B cell (primary cell): ENCODE measurements at regions not wholly inside any gene's neighbourhood (a gene's known extent, or its start where the extent isn't known, plus 50 kb on each side); places are given as distances from the start of the nearest gene placed in this dataset.

Source experiments
- ATAC-seq: fragments of 200-7000 bp; cut with Tn5 transposase; one replicate; pipeline ENCODE4 v1.10.0; 2021; ENCODE audit warnings: low read depth, mild to moderate bottlenecking, moderate number of reproducible peaks, moderate library complexity
- CTCF ChIA-PET: fragments of 350-600 bp; sonication (Branson Sonifier 250); formaldehyde crosslinking; loops from one replicate; lab custom pipeline; 2021; ENCODE audit warnings: antibody characterized with exemption, inconsistent platforms; lab: Charles Lee
- POLR2A ChIA-PET: fragments of 350-600 bp; sonication (Branson Sonifier 250); formaldehyde crosslinking; loops from one replicate; lab custom pipeline; 2021; ENCODE audit warnings: antibody characterized with exemption; lab: Charles Lee
- DNase-seq: peaks from one replicate; pipeline ENCODE4 v3.0.0; 2013
- H2AFZ ChIP-seq: 2 replicates; pipeline ENCODE4 v1.6.1; 2012; ENCODE audit warnings: mild to moderate bottlenecking, low read depth, low read length; ENCODE audit not compliant: insufficient read depth, poor library complexity, severe bottlenecking
- H3K27ac ChIP-seq, 2 donors: 1 replicate in 1 of 2; 2 replicates in 1 of 2; pipeline ENCODE4 v1.5.1; 2012 to 2013; ENCODE audit warnings: low read length in 2 of 2, mild to moderate bottlenecking in 2 of 2, moderate library complexity in 1 of 2
- H3K27me3 ChIP-seq, 4 experiments: fragments of 200-600 bp in 1 of 4; sonication (generic) in 1 of 4; replicated peaks in 1 of 4; 1 replicate in 2 of 4; 2 replicates in 2 of 4; pipeline versions ENCODE4 v1.6.1 to v1.7.0; 2013 to 2016; ENCODE audit warnings: low read length in 3 of 4, mild to moderate bottlenecking in 2 of 4, mixed read lengths in 1 of 4, moderate library complexity in 1 of 4; ENCODE audit not compliant: insufficient read depth in 4 of 4, control insufficient read depth in 3 of 4; ENCODE audit errors: control extremely low read depth in 1 of 4
- H3K36me3 ChIP-seq, 2 experiments: replicated peaks in 1 of 2; 1 replicate in 1 of 2; 2 replicates in 1 of 2; pipeline versions ENCODE4 v1.6.1 to v1.7.1; 2013; ENCODE audit warnings: low read length in 1 of 2; ENCODE audit not compliant: insufficient read depth in 2 of 2, control insufficient read depth in 1 of 2; ENCODE audit errors: control extremely low read depth in 1 of 2, extremely low read depth in 1 of 2
- H3K4me1 ChIP-seq, 2 donors: fragments of 200-600 bp in 1 of 2; sonication (generic) in 1 of 2; 1 replicate in 1 of 2; 2 replicates in 1 of 2; pipeline versions ENCODE4 v1.5.1 to v1.6.1; 2013 to 2017; ENCODE audit warnings: low read length in 2 of 2; ENCODE audit not compliant: control insufficient read depth in 2 of 2, insufficient read depth in 2 of 2
- H3K4me2 ChIP-seq: replicated peaks from 2 replicates; pipeline ENCODE3; 2012; ENCODE audit warnings: mild to moderate bottlenecking, low read depth, low read length; ENCODE audit not compliant: poor library complexity, severe bottlenecking
- H3K4me3 ChIP-seq, 5 experiments: fragments of 200-600 bp in 1 of 5; sonication (generic) in 1 of 5; 1 replicate in 3 of 5; 2 replicates in 2 of 5; pipeline versions ENCODE4 v1.5.1 to v1.7.0; 2011 to 2016; ENCODE audit warnings: low read length in 4 of 5, mild to moderate bottlenecking in 4 of 5, low read depth in 2 of 5, control low read depth in 1 of 5, moderate library complexity in 1 of 5; ENCODE audit not compliant: insufficient read depth in 1 of 5; ENCODE audit errors: control extremely low read depth in 1 of 5, extremely low read depth in 1 of 5
- H3K79me2 ChIP-seq: fragments of 200-600 bp; sonication (generic); one replicate; pipeline ENCODE4 v1.6.0; 2016; ENCODE audit warnings: low read length; ENCODE audit not compliant: control insufficient read depth, insufficient read depth
- H3K9ac ChIP-seq: fragments of 200-600 bp; sonication (generic); 2 replicates; pipeline ENCODE4 v1.6.1; 2017; ENCODE audit warnings: mild to moderate bottlenecking, low read length, moderate library complexity
- H3K9me3 ChIP-seq, 3 donors: one replicate each; pipeline versions ENCODE4 v1.6.1 to v1.7.1; 2013; ENCODE audit warnings: low read length in 2 of 3; ENCODE audit not compliant: control insufficient read depth in 2 of 3, insufficient read depth in 1 of 3; ENCODE audit errors: control extremely low read depth in 1 of 3
- H4K20me1 ChIP-seq: 2 replicates; pipeline ENCODE4 v1.6.0; 2012; ENCODE audit warnings: mild to moderate bottlenecking, low read length; ENCODE audit not compliant: insufficient read depth, control insufficient read depth, poor library complexity, severe bottlenecking
- H3K27ac Mint-ChIP-seq: one replicate; pipeline ENCODE4 v1.8.0; 2021; ENCODE audit warnings: mixed read lengths
- H3K27me3 Mint-ChIP-seq: one replicate; pipeline ENCODE4 v1.8.0; 2021; ENCODE audit warnings: mixed read lengths
- H3K4me1 Mint-ChIP-seq: one replicate; pipeline ENCODE4 v1.8.0; 2021; ENCODE audit warnings: mixed read lengths
- H3K4me3 Mint-ChIP-seq: one replicate; pipeline ENCODE4 v1.8.0; 2021; ENCODE audit warnings: mixed read lengths
- H3K9me3 Mint-ChIP-seq: one replicate; pipeline ENCODE4 v1.8.0; 2022; ENCODE audit warnings: mixed read lengths; ENCODE audit not compliant: insufficient read depth
- EZH2 ChIP-seq: IDR thresholded peaks from 2 replicates; pipeline ENCODE4 v1.6.1; 2012; ENCODE audit warnings: borderline replicate concordance, low read depth, mild to moderate bottlenecking, moderate library complexity, low read length; ENCODE audit not compliant: insufficient read depth, poor library complexity, severe bottlenecking
- WGBS: methylation state at CpG from one replicate; pipeline ENCODE4 v1.1.5; 2013; ENCODE audit warnings: missing lambda C conversion rate; ENCODE audit not compliant: insufficient coverage; 5-methylcytosine and 5-hydroxymethylcytosine counted together
- intact Hi-C: fragments of 100-400 bp; cut with micrococcal nuclease; formaldehyde crosslinking; loops from one replicate; pipeline ENCODE4 v1.10.0; 2022
- TF ChIP-seq, protein P1 (sequence below): fragments of 200-600 bp; IDR thresholded peaks from one replicate; pipeline ENCODE4 v1.8.0; 2022; ENCODE audit warnings: antibody characterized with exemption, mild to moderate bottlenecking

DNA sequence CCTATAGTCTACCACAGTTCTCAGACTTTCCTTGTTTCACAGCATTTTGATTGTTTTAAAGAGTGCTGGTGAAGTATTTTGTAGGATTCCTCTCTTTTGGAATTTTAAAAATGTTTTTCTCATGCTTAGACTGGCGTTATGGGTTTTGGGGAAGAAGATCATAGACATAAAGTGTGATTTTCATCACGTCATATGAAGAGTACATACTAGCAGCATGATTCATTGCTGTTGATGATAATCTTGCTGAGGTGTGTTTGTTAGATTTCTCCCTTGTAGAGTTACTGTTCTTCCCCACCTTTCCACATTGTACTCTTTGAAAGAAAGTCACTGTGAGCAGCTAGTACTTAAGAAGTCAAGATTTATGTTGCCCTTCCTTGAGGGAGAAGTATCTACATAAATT lies 396.1 kb upstream of the GNPDA2 start:
- POLR2A ChIA-PET = no interaction called here
- Histone ChIP-seq H3K36me3 (no peaks in the 10 kb centered on the region), H3K9ac (no peak overlapping the region), H4K20me1 (no peaks in the 10 kb centered on the region), H2AFZ (no peak overlapping the region), H3K9me3 (no peaks in the 10 kb centered on the region), H3K27me3 (no peaks in the 10 kb centered on the region), H3K4me1 (no peaks in the 10 kb centered on the region), H3K27ac (no peak overlapping the region), H3K4me3 (no peak overlapping the region), H3K79me2 (no peaks in the 10 kb centered on the region), H3K4me2 (no peak overlapping the region)
- DNase-seq (no peak), ATAC-seq (no peak)
- CTCF ChIA-PET = no interaction called here
- Mint-ChIP-seq H3K4me3 (no peak overlapping the region), H3K4me1 (no peaks in the 10 kb centered on the region), H3K9me3 (no peaks in the 10 kb centered on the region), H3K27me3 (no peaks in the 10 kb centered on the region), H3K27ac (no peak overlapping the region)
- TF ChIP-seq EZH2 = no peak
- TF ChIP-seq, protein P1, sequence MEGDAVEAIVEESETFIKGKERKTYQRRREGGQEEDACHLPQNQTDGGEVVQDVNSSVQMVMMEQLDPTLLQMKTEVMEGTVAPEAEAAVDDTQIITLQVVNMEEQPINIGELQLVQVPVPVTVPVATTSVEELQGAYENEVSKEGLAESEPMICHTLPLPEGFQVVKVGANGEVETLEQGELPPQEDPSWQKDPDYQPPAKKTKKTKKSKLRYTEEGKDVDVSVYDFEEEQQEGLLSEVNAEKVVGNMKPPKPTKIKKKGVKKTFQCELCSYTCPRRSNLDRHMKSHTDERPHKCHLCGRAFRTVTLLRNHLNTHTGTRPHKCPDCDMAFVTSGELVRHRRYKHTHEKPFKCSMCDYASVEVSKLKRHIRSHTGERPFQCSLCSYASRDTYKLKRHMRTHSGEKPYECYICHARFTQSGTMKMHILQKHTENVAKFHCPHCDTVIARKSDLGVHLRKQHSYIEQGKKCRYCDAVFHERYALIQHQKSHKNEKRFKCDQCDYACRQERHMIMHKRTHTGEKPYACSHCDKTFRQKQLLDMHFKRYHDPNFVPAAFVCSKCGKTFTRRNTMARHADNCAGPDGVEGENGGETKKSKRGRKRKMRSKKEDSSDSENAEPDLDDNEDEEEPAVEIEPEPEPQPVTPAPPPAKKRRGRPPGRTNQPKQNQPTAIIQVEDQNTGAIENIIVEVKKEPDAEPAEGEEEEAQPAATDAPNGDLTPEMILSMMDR = no peak
- WGBS = no CpG with 5 or more reads among the region's 2 CpGs
- intact Hi-C loops = no loop called here

DNA sequence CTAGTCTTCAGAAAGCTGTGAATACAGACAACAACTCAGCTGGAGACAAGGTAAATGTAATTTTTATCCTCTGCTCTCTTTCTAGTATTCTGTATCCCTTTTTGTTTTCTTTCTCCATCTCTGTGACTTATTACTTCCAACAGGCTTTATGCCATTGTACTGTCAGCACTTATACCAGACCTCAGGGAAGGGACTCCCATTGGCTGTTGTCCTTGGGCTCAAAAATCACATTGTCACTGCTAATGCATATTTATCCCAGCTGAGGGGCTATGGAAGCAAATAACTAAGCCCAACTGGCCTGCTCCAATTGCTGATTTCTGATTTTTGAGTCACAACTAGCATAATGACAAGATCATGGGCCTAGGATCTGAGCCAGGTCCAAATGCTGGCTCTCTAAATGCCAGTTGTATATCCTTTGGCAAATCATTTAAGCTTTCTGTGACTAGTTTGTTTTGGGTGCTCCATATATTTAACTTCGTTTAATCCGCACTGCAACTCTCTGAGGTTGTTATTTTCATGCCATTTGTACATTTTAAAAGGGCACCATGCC lies 395.1 kb upstream of the GNPDA2 start:
- Mint-ChIP-seq H3K9me3 (no peaks in the 10 kb centered on the region), H3K27ac (no peak overlapping the region), H3K4me3 (no peak overlapping the region), H3K27me3 (no peaks in the 10 kb centered on the region), H3K4me1 (no peaks in the 10 kb centered on the region)
- no peak overlapping the region for H3K4me3 ChIP-seq
- no peak overlapping the region for H3K9ac ChIP-seq
- H3K27me3 ChIP-seq = no peaks in the 10 kb centered on the region
- no peaks in the 10 kb centered on the region for H3K4me1 ChIP-seq
- WGBS = no CpG with 5 or more reads among the region's 2 CpGs
- H3K9me3 ChIP-seq = no peaks in the 10 kb centered on the region
- ATAC-seq = no peak
- DNase-seq = no peak
- H3K4me2 ChIP-seq = no peak overlapping the region
- intact Hi-C loops = no loop called here
- no peaks in the 10 kb centered on the region for H3K36me3 ChIP-seq
- ChIA-PET CTCF (no interaction called here), POLR2A (no interaction called here)
- no peak overlapping the region for H2AFZ ChIP-seq
- H4K20me1 ChIP-seq = no peaks in the 10 kb centered on the region
- H3K27ac ChIP-seq = no peak overlapping the region
- H3K79me2 ChIP-seq = no peaks in the 10 kb centered on the region
- TF ChIP-seq, protein P1 = no peak
- TF ChIP-seq EZH2 = no peak
